SU-DHL-6 (cell line): ENCODE measurements at regions not wholly inside any gene's neighbourhood (a gene's known extent, or its start where the extent isn't known, plus 50 kb on each side); places are given as distances from the start of the nearest gene placed in this dataset.

Experiments
- CTCF ChIP-seq: fragments of 200-600 bp; sonication (generic); IDR thresholded peaks from one replicate; pipeline ENCODE4 v1.5.1; 2017; ENCODE audit warnings: antibody characterized with exemption, mild to moderate bottlenecking, low read length, moderate library complexity; ENCODE audit not compliant: insufficient read depth, poor library complexity, severe bottlenecking
- EZH2phosphoT487 ChIP-seq: fragments of 200-600 bp; sonication (generic), shearing (Covaris generic); conservative IDR thresholded peaks from 2 replicates; pipeline ENCODE4 v1.6.1; 2018; ENCODE audit warnings: mild to moderate bottlenecking, antibody characterized with exemption, low read length, moderate library complexity, mixed read lengths

- TF ChIP-seq CTCF (no peak), EZH2phosphoT487 (no peak)
These were observed 576.2 kb downstream of the METTL4 start for GRCh38 chr18:1995041-1995612.
